Type B pancreatic cell (in vitro differentiated cells): ENCODE measurements at regions not wholly inside any gene's neighbourhood (a gene's known extent, or its start where the extent isn't known, plus 50 kb on each side); places are given as distances from the start of the nearest gene placed in this dataset.
A peak's percentile ranks its signal among the peaks of the same experiment; 100 is the strongest.

Experiments used
- DNase-seq: peaks from one replicate; pipeline ENCODE4 v3.0.0; 2021; ENCODE audit warnings: mixed read lengths; ENCODE audit not compliant: unreplicated experiment; ENCODE audit errors: extremely low spot score
- H3K27ac Mint-ChIP-seq: 2 replicates; pipeline ENCODE4 v1.8.0; 2021; ENCODE audit warnings: mild to moderate bottlenecking, mixed read lengths
- H3K27me3 Mint-ChIP-seq: 2 replicates; pipeline ENCODE4 v1.8.0; 2021; ENCODE audit warnings: mixed read lengths
- H3K36me3 Mint-ChIP-seq: 2 replicates; pipeline ENCODE4 v1.8.0; 2021; ENCODE audit warnings: mixed read lengths
- H3K4me1 Mint-ChIP-seq: one replicate; pipeline ENCODE4 v1.8.0; 2021; ENCODE audit warnings: mixed read lengths; ENCODE audit not compliant: unreplicated experiment
- H3K4me3 Mint-ChIP-seq: 2 replicates; pipeline ENCODE4 v1.8.0; 2021; ENCODE audit warnings: mild to moderate bottlenecking, mixed read lengths
- H3K9me3 Mint-ChIP-seq: 2 replicates; pipeline ENCODE4 v1.8.0; 2021; ENCODE audit warnings: mixed read lengths
- CTCF ChIP-seq: fragments of 200-600 bp; sonication (generic); conservative IDR thresholded peaks from 2 replicates; pipeline ENCODE4 v1.5.0; 2021; ENCODE audit warnings: antibody characterized with exemption, mild to moderate bottlenecking

GRCh38 chr22:27413702-27414101 lies 387.9 kb downstream of the MN1 start:
- Mint-ChIP-seq H3K4me1 (peaks cover 19% of the 10 kb centered on the region), H3K9me3 (no peaks in the 10 kb centered on the region), H3K27me3 (peaks cover 18% of the 10 kb centered on the region), H3K4me3 (no peak overlapping the region), H3K27ac (no peak overlapping the region), H3K36me3 (no peaks in the 10 kb centered on the region)
- no peak for TF ChIP-seq CTCF
- DNase-seq = no peak

- H3K36me3 Mint-ChIP-seq = no peaks in the 10 kb centered on the region
- DNase-seq = no peak
- H3K27ac Mint-ChIP-seq = peak overlapping the region; percentile 28
- TF ChIP-seq CTCF = no peak
- no peaks in the 10 kb centered on the region for H3K9me3 Mint-ChIP-seq
- peaks cover 25% of the 10 kb centered on the region for H3K4me1 Mint-ChIP-seq
- no peak overlapping the region for H3K4me3 Mint-ChIP-seq
- peaks cover 12% of the 10 kb centered on the region for H3K27me3 Mint-ChIP-seq
Observed at GRCh38 chr22:27416511-27417420, 384.8 kb downstream of the MN1 start.

- Mint-ChIP-seq H3K9me3 (no peaks in the 10 kb centered on the region), H3K27me3 (peaks cover 12% of the 10 kb centered on the region), H3K27ac (no peak overlapping the region), H3K36me3 (no peaks in the 10 kb centered on the region), H3K4me1 (peaks cover 22% of the 10 kb centered on the region), H3K4me3 (no peak overlapping the region)
- no peak for TF ChIP-seq CTCF
- DNase-seq = no peak
Observed at GRCh38 chr22:27417421-27417814, 384.1 kb downstream of the MN1 start.

- no peak for TF ChIP-seq CTCF
- Mint-ChIP-seq H3K27me3 (peaks cover 17% of the 10 kb centered on the region), H3K27ac (no peak overlapping the region), H3K4me1 (peaks cover 21% of the 10 kb centered on the region), H3K9me3 (no peaks in the 10 kb centered on the region), H3K36me3 (no peaks in the 10 kb centered on the region), H3K4me3 (no peak overlapping the region)
- DNase-seq = no peak
Observed at GRCh38 chr22:27418261-27418660, 383.3 kb downstream of the MN1 start.

- Mint-ChIP-seq H3K4me3 (no peak overlapping the region), H3K27me3 (peaks cover 14% of the 10 kb centered on the region), H3K36me3 (no peaks in the 10 kb centered on the region), H3K9me3 (peaks cover 4% of the 10 kb centered on the region), H3K4me1 (peaks cover 21% of the 10 kb centered on the region), H3K27ac (no peak overlapping the region)
- no peak for DNase-seq
- no peak for TF ChIP-seq CTCF
Observed at GRCh38 chr22:27419473-27419872, 382.1 kb downstream of the MN1 start.
